ENCODE measurements at regions not wholly inside any gene's neighbourhood (a gene's known extent, or its start where the extent isn't known, plus 50 kb on each side); places are given as distances from the start of the nearest gene placed in this dataset.
"Not testable (repeated sequence)": the region's sequence is repeated elsewhere in the genome, so short reads cannot be mapped to it uniquely, and the experiment has no call there.

- no peak for DNase-seq (ENCODE audit: low read depth)
- no peak for TF ChIP-seq CTCF (IDR thresholded peaks at IDR 0.05; ENCODE audit: low read depth, low read length, missing control alignments)
- no peak overlapping the region for H3K4me3 ChIP-seq (ENCODE audit: low read depth, low read length)
Measured at GRCh38 chr7:155233311-155234157, 64.1 kb upstream of the INSIG1 start.

GRCh38 chr7:155234158-155234492 is 63.6 kb upstream of the INSIG1 start:
- no peak overlapping the region for H3K4me3 ChIP-seq (ENCODE audit: low read depth, low read length)
- no peak for TF ChIP-seq CTCF (IDR thresholded peaks at IDR 0.05; ENCODE audit: low read depth, low read length, missing control alignments)
- no peak for DNase-seq (ENCODE audit: low read depth)

- H3K4me3 ChIP-seq (ENCODE audit: low read depth, low read length), result no peak overlapping the region
- no peak for TF ChIP-seq CTCF (IDR thresholded peaks at IDR 0.05; ENCODE audit: low read depth, low read length, missing control alignments)
- no peak for DNase-seq (ENCODE audit: low read depth)
Measured at GRCh38 chr7:155234950-155235789, 62.5 kb upstream of the INSIG1 start.

GRCh38 chr7:155236386-155236785 is 61.3 kb upstream of the INSIG1 start:
- DNase-seq (ENCODE audit: low read depth), result no peak
- no peak for TF ChIP-seq CTCF (IDR thresholded peaks at IDR 0.05; ENCODE audit: low read depth, low read length, missing control alignments)
- no peak overlapping the region for H3K4me3 ChIP-seq (ENCODE audit: low read depth, low read length)

- no peak for TF ChIP-seq CTCF (IDR thresholded peaks at IDR 0.05; ENCODE audit: low read depth, low read length, missing control alignments)
- H3K4me3 ChIP-seq (ENCODE audit: low read depth, low read length), result no peak overlapping the region
- DNase-seq (ENCODE audit: low read depth), result no peak
Measured at GRCh38 chr7:155237297-155237696, 60.4 kb upstream of the INSIG1 start.

- H3K4me3 ChIP-seq (ENCODE audit: low read depth, low read length), result no peak overlapping the region
- no peak for DNase-seq (ENCODE audit: low read depth)
- TF ChIP-seq CTCF (IDR thresholded peaks at IDR 0.05; ENCODE audit: low read depth, low read length, missing control alignments), result no peak
Measured at GRCh38 chr7:155237730-155238129, 59.9 kb upstream of the INSIG1 start.

GRCh38 chr7:155239431-155240087 is 58.1 kb upstream of the INSIG1 start:
- DNase-seq (ENCODE audit: low read depth), result not testable (repeated sequence)

More at GRCh38 chr7:155239431-155240087, 58.1 kb upstream of the INSIG1 start:
- not testable (repeated sequence) for H3K4me3 ChIP-seq (ENCODE audit: low read depth, low read length)

All from GM12864 (cell line).